ENCODE measurements at regions not wholly inside any gene's neighbourhood (a gene's known extent, or its start where the extent isn't known, plus 50 kb on each side); places are given as distances from the start of the nearest gene placed in this dataset.

DNA sequence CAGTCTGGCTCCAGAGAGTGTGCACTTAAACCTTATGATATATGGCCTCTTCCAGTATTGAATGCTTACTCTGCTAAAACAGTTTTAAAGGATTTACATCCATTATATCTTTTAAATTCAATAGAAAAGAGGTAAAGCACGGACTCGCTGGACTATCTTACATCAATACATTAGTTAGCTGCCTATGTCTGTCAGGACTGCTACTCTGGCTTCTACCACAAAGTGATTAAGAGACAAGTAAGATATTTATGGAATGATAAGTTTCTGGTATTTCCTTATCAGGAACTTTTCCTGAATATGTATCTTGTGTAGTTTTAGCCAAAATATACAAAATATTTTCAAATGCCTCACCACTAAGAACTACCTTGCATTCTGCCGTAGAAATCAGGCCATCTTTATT is 295.1 kb downstream of the ISL1 start:
- TF ChIP-seq, protein P1, sequence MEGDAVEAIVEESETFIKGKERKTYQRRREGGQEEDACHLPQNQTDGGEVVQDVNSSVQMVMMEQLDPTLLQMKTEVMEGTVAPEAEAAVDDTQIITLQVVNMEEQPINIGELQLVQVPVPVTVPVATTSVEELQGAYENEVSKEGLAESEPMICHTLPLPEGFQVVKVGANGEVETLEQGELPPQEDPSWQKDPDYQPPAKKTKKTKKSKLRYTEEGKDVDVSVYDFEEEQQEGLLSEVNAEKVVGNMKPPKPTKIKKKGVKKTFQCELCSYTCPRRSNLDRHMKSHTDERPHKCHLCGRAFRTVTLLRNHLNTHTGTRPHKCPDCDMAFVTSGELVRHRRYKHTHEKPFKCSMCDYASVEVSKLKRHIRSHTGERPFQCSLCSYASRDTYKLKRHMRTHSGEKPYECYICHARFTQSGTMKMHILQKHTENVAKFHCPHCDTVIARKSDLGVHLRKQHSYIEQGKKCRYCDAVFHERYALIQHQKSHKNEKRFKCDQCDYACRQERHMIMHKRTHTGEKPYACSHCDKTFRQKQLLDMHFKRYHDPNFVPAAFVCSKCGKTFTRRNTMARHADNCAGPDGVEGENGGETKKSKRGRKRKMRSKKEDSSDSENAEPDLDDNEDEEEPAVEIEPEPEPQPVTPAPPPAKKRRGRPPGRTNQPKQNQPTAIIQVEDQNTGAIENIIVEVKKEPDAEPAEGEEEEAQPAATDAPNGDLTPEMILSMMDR (IDR thresholded peaks at IDR 0.05): no peak
- TF ChIP-seq POLR2A (IDR thresholded peaks at IDR 0.05): no peak

Measured in prostate gland (tissue), 2 donors.